ENCODE measurements at regions not wholly inside any gene's neighbourhood (a gene's known extent, or its start where the extent isn't known, plus 50 kb on each side); places are given as distances from the start of the nearest gene placed in this dataset.

GRCh38 chr18:8945514-8945913 is 157.0 kb upstream of the NDUFV2 start:
- Histone ChIP-seq H3K4me3 (ENCODE audit: low read length) (no peak overlapping the region), H3K36me3 (ENCODE audit: insufficient read depth, low read length) (no peaks in the 10 kb centered on the region), H3K4me1 (ENCODE audit: insufficient read depth, low read length) (no peaks in the 10 kb centered on the region), H3K9me3 (ENCODE audit: control insufficient read depth in 1 of 2, insufficient read depth in 1 of 2, low read length in 2 of 2) (no peaks in the 10 kb centered on the region), H3K27me3 (ENCODE audit: control insufficient read depth in 1 of 2, insufficient read depth in 2 of 2, low read length in 2 of 2) (no peaks in the 10 kb centered on the region), H3K27ac (ENCODE audit: low read depth in 1 of 2, low read length in 2 of 2) (no peak overlapping the region)
- H3K4me3 Mint-ChIP-seq: no peak overlapping the region
- H3K36me3 Mint-ChIP-seq (ENCODE audit: low read depth): no peaks in the 10 kb centered on the region
- TF ChIP-seq CTCF (IDR thresholded peaks at IDR 0.05): no peak
- H3K27ac Mint-ChIP-seq: no peak overlapping the region
- H3K27me3 Mint-ChIP-seq: peaks cover 9% of the 10 kb centered on the region
- ChIA-PET POLR2A (no interaction called here), CTCF (no interaction called here)
- H3K9me3 Mint-ChIP-seq: no peaks in the 10 kb centered on the region
- intact Hi-C loops (cut with DNase I, micrococcal nuclease): no loop called here
- ATAC-seq (ENCODE audit: poor library complexity) (no peak), DNase-seq (no peak)
- no peaks in the 10 kb centered on the region for H3K4me1 Mint-ChIP-seq (ENCODE audit: low read depth)

- no peak overlapping the region for H3K4me3 Mint-ChIP-seq
- peaks cover 9% of the 10 kb centered on the region for H3K27me3 Mint-ChIP-seq
- peaks cover 4% of the 10 kb centered on the region for H3K4me1 Mint-ChIP-seq (ENCODE audit: low read depth)
- Histone ChIP-seq H3K36me3 (ENCODE audit: insufficient read depth, low read length) (no peaks in the 10 kb centered on the region), H3K4me1 (ENCODE audit: insufficient read depth, low read length) (no peaks in the 10 kb centered on the region), H3K27ac (ENCODE audit: low read depth in 1 of 2, low read length in 2 of 2) (no peak overlapping the region), H3K27me3 (ENCODE audit: control insufficient read depth in 1 of 2, insufficient read depth in 2 of 2, low read length in 2 of 2) (no peaks in the 10 kb centered on the region), H3K9me3 (ENCODE audit: control insufficient read depth in 1 of 2, insufficient read depth in 1 of 2, low read length in 2 of 2) (no peaks in the 10 kb centered on the region), H3K4me3 (ENCODE audit: low read length) (no peak overlapping the region)
- DNase-seq (no peak), ATAC-seq (ENCODE audit: poor library complexity) (no peak)
- H3K27ac Mint-ChIP-seq: no peak overlapping the region
- H3K9me3 Mint-ChIP-seq: no peaks in the 10 kb centered on the region
- CTCF ChIA-PET: no interaction called here
- no peaks in the 10 kb centered on the region for H3K36me3 Mint-ChIP-seq (ENCODE audit: low read depth)
- intact Hi-C loops (cut with DNase I, micrococcal nuclease): no loop called here
- TF ChIP-seq CTCF (IDR thresholded peaks at IDR 0.05): no peak
- POLR2A ChIA-PET: no interaction called here
These were observed 156.2 kb upstream of the NDUFV2 start for GRCh38 chr18:8946066-8946838.

- H3K27me3 Mint-ChIP-seq: peaks cover 9% of the 10 kb centered on the region
- H3K27me3 ChIP-seq (ENCODE audit: control insufficient read depth in 1 of 2, insufficient read depth in 2 of 2, low read length in 2 of 2): no peaks in the 10 kb centered on the region
- no peak overlapping the region for H3K27ac Mint-ChIP-seq
- H3K9me3 Mint-ChIP-seq: no peaks in the 10 kb centered on the region
- DNase-seq: no peak
- no peaks in the 10 kb centered on the region for H3K9me3 ChIP-seq (ENCODE audit: control insufficient read depth in 1 of 2, insufficient read depth in 1 of 2, low read length in 2 of 2)
- H3K27ac ChIP-seq (ENCODE audit: low read depth in 1 of 2, low read length in 2 of 2): no peak overlapping the region
- H3K4me3 ChIP-seq (ENCODE audit: low read length): no peak overlapping the region
- CTCF ChIA-PET: no interaction called here
- peaks cover 11% of the 10 kb centered on the region for H3K4me1 Mint-ChIP-seq (ENCODE audit: low read depth)
- no peak for ATAC-seq (ENCODE audit: poor library complexity)
- H3K4me3 Mint-ChIP-seq: no peak overlapping the region
- H3K4me1 ChIP-seq (ENCODE audit: insufficient read depth, low read length): peaks cover 3% of the 10 kb centered on the region
- TF ChIP-seq CTCF (IDR thresholded peaks at IDR 0.05): no peak
- no peaks in the 10 kb centered on the region for H3K36me3 ChIP-seq (ENCODE audit: insufficient read depth, low read length)
- no peaks in the 10 kb centered on the region for H3K36me3 Mint-ChIP-seq (ENCODE audit: low read depth)
- intact Hi-C loops (cut with DNase I, micrococcal nuclease): no loop called here
- POLR2A ChIA-PET: no interaction called here
These were observed 154.9 kb upstream of the NDUFV2 start for GRCh38 chr18:8947566-8947965.
